Testis (tissue), 2 donors: ENCODE measurements at regions not wholly inside any gene's neighbourhood (a gene's known extent, or its start where the extent isn't known, plus 50 kb on each side); places are given as distances from the start of the nearest gene placed in this dataset.

Experiments
- CTCF ChIP-seq, 3 experiments: fragments of 450-650 bp in 2 of 3; fragments of 200-600 bp in 1 of 3; sonication (generic) in 1 of 3; IDR thresholded peaks; one replicate each; pipeline ENCODE4 v1.5.1; 2016 to 2019; ENCODE audit warnings: antibody characterized with exemption in 3 of 3, mild to moderate bottlenecking in 2 of 3, moderate library complexity in 1 of 3
- POLR2A ChIP-seq: fragments of 450-650 bp; IDR thresholded peaks from one replicate; pipeline ENCODE4 v1.6.1; 2017; ENCODE audit warnings: antibody characterized with exemption, mild to moderate bottlenecking, moderate library complexity

DNA sequence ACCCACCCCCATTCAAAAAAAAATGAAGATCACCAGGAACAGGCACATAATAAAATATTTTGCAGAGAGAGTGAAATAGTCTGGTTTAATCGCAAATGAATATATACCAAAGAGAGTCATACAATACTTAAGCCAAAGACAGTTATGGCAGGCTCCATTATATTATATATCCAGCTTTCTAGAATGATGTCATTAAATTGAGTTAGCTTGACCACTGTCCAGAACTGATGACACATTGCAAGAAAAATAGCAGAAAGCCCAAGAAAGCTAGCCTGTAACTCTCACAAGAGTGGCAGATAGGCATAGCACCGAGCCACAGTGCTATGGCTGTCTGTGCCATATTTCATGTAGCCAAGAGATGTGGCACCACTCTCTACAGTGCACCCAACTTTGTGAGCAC, 231.9 kb upstream of the SEMA6D start:
- TF ChIP-seq CTCF (IDR thresholded peaks at IDR 0.05) (no peak), POLR2A (no peak)
